ENCODE measurements at regions not wholly inside any gene's neighbourhood (a gene's known extent, or its start where the extent isn't known, plus 50 kb on each side); places are given as distances from the start of the nearest gene placed in this dataset.

- no peak for TF ChIP-seq SIN3A (IDR thresholded peaks at IDR 0.05; ENCODE audit: borderline replicate concordance, insufficient read depth, low read length)
- no peak for TF ChIP-seq REST (IDR thresholded peaks at IDR 0.05; ENCODE audit: insufficient read depth in 1 of 2, low read depth in 2 of 2, low read length in 2 of 2)
Measured at GRCh38 chr6:9139746-9140145, 704.4 kb upstream of the SLC35B3 start.

Data from PFSK-1 (cell line).